Keratinocyte (primary cell): ENCODE measurements at regions not wholly inside any gene's neighbourhood (a gene's known extent, or its start where the extent isn't known, plus 50 kb on each side); places are given as distances from the start of the nearest gene placed in this dataset.

Source experiments
- CTCF ChIP-seq, 3 experiments: IDR thresholded peaks in 1 of 3; conservative IDR thresholded peaks in 1 of 3; optimal IDR thresholded peaks in 1 of 3; 2 replicates in 2 of 3; 3 replicates in 1 of 3; pipeline versions ENCODE3 to v1.5.1; 2011; ENCODE audit warnings: low read length in 3 of 3, mild to moderate bottlenecking in 3 of 3, moderate library complexity in 2 of 3, control low read depth in 1 of 3, inconsistent platforms in 1 of 3; ENCODE audit not compliant: insufficient read depth in 2 of 3; ENCODE audit errors: extremely low read depth in 1 of 3
- EZH2 ChIP-seq: IDR thresholded peaks from one replicate; pipeline ENCODE4 v1.6.1; 2012; ENCODE audit warnings: inconsistent platforms, mild to moderate bottlenecking, low read length, moderate library complexity

- no peak for TF ChIP-seq CTCF (optimal IDR thresholded peaks at IDR 0.05 in 1 of 3, IDR thresholded peaks at IDR 0.05 in 1 of 3, conservative IDR thresholded peaks at IDR 0.05 in 1 of 3; ENCODE audit: extremely low read depth in 1 of 3, insufficient read depth in 2 of 3, low read length in 3 of 3)
- no peak for TF ChIP-seq EZH2
These were observed 322.5 kb upstream of the GATB start for GRCh38 chr4:152083338-152083737.
